GM12865 (cell line): ENCODE measurements at regions not wholly inside any gene's neighbourhood (a gene's known extent, or its start where the extent isn't known, plus 50 kb on each side); places are given as distances from the start of the nearest gene placed in this dataset.
"Not testable (repeated sequence)": the region's sequence is repeated elsewhere in the genome, so short reads cannot be mapped to it uniquely, and the experiment has no call there.

Source experiments
- DNase-seq: peaks from one replicate; pipeline ENCODE4 v3.0.0; 2010; ENCODE audit warnings: low read depth
- H3K4me3 ChIP-seq: 2 replicates; pipeline ENCODE4 v1.5.1; 2011; ENCODE audit warnings: mild to moderate bottlenecking, low read depth, low read length, control low read depth
- CTCF ChIP-seq: IDR thresholded peaks from 2 replicates; pipeline ENCODE4 v1.5.1; 2011; ENCODE audit warnings: low read length, control low read depth, low read depth, inconsistent platforms; ENCODE audit not compliant: insufficient read depth; ENCODE audit errors: missing control alignments

GRCh38 chr12:127170226-127171180 lies 1096.5 kb upstream of the TMEM132C start:
- TF ChIP-seq CTCF = no peak
- no peak overlapping the region for H3K4me3 ChIP-seq
- DNase-seq = no peak

GRCh38 chr12:127172861-127173260 lies 1094.1 kb upstream of the TMEM132C start:
- no peak overlapping the region for H3K4me3 ChIP-seq
- TF ChIP-seq CTCF = no peak
- no peak for DNase-seq

GRCh38 chr12:127173971-127174370 lies 1093.0 kb upstream of the TMEM132C start:
- not testable (repeated sequence) for DNase-seq, H3K4me3 ChIP-seq

- TF ChIP-seq CTCF = no peak
Measured at GRCh38 chr12:127174881-127175280, 1092.1 kb upstream of the TMEM132C start.

GRCh38 chr12:127175361-127175760 lies 1091.6 kb upstream of the TMEM132C start:
- TF ChIP-seq CTCF = no peak
- no peak overlapping the region for H3K4me3 ChIP-seq
- DNase-seq = no peak

More at GRCh38 chr12:127174881-127175280, 1092.1 kb upstream of the TMEM132C start:
- no peak for DNase-seq
- H3K4me3 ChIP-seq = no peak overlapping the region

GRCh38 chr12:127176804-127177203 lies 1090.2 kb upstream of the TMEM132C start:
- DNase-seq = no peak
- no peak overlapping the region for H3K4me3 ChIP-seq
- TF ChIP-seq CTCF = no peak

GRCh38 chr12:127178052-127178451 lies 1088.9 kb upstream of the TMEM132C start:
- no peak for DNase-seq
- H3K4me3 ChIP-seq = no peak overlapping the region
- TF ChIP-seq CTCF = no peak
